ENCODE measurements at regions not wholly inside any gene's neighbourhood (a gene's known extent, or its start where the extent isn't known, plus 50 kb on each side); places are given as distances from the start of the nearest gene placed in this dataset.

DNA sequence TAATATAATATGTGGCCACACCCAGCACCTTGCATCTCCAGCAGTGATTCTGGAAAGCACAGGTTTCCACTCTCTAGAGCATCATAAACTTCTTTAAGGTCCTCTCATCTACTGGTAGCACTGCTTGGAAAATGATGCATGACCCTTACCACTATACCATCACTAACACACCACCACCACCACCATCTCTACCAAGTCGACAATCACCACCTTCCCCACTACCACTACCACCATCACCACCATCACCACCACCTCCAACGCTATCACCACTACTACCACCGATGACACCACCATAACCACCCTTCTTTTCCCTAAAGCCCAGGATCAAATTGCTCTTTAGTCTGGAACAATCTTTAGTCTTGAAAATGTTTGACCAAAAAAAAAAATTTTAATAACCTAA lies 390.4 kb downstream of the SUCLA2 start:
- no peak for TF ChIP-seq POLR2A (IDR thresholded peaks at IDR 0.05)
- TF ChIP-seq, protein P1, sequence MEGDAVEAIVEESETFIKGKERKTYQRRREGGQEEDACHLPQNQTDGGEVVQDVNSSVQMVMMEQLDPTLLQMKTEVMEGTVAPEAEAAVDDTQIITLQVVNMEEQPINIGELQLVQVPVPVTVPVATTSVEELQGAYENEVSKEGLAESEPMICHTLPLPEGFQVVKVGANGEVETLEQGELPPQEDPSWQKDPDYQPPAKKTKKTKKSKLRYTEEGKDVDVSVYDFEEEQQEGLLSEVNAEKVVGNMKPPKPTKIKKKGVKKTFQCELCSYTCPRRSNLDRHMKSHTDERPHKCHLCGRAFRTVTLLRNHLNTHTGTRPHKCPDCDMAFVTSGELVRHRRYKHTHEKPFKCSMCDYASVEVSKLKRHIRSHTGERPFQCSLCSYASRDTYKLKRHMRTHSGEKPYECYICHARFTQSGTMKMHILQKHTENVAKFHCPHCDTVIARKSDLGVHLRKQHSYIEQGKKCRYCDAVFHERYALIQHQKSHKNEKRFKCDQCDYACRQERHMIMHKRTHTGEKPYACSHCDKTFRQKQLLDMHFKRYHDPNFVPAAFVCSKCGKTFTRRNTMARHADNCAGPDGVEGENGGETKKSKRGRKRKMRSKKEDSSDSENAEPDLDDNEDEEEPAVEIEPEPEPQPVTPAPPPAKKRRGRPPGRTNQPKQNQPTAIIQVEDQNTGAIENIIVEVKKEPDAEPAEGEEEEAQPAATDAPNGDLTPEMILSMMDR (IDR thresholded peaks at IDR 0.05): no peak

Measured in sigmoid colon (tissue), 3 donors.